ENCODE measurements at regions not wholly inside any gene's neighbourhood (a gene's known extent, or its start where the extent isn't known, plus 50 kb on each side); places are given as distances from the start of the nearest gene placed in this dataset.

GRCh38 chr18:2409906-2410305, 161.4 kb downstream of the METTL4 start:
- no peak for TF ChIP-seq CTCF (IDR thresholded peaks at IDR 0.05)
- H3K4me1 Mint-ChIP-seq (ENCODE audit: low read depth) = no peaks in the 10 kb centered on the region
- DNase-seq (ENCODE audit: low spot score) = no peak
- no peaks in the 10 kb centered on the region for H3K27me3 Mint-ChIP-seq (ENCODE audit: low read depth)
- no peak overlapping the region for H3K27ac Mint-ChIP-seq (ENCODE audit: unreplicated experiment)
- no peaks in the 10 kb centered on the region for H3K9me3 Mint-ChIP-seq (ENCODE audit: low read depth)
- H3K4me3 Mint-ChIP-seq (ENCODE audit: unreplicated experiment) = no peak overlapping the region
- H3K36me3 Mint-ChIP-seq (ENCODE audit: low read depth) = no peaks in the 10 kb centered on the region

GRCh38 chr18:2410688-2411087, 160.6 kb downstream of the METTL4 start:
- Mint-ChIP-seq H3K4me1 (ENCODE audit: low read depth) (no peaks in the 10 kb centered on the region), H3K9me3 (ENCODE audit: low read depth) (no peaks in the 10 kb centered on the region), H3K36me3 (ENCODE audit: low read depth) (no peaks in the 10 kb centered on the region), H3K4me3 (ENCODE audit: unreplicated experiment) (no peak overlapping the region), H3K27ac (ENCODE audit: unreplicated experiment) (no peak overlapping the region), H3K27me3 (ENCODE audit: low read depth) (no peaks in the 10 kb centered on the region)
- no peak for TF ChIP-seq CTCF (IDR thresholded peaks at IDR 0.05)
- DNase-seq (ENCODE audit: low spot score) = no peak

- Mint-ChIP-seq H3K27me3 (ENCODE audit: low read depth) (no peaks in the 10 kb centered on the region), H3K4me1 (ENCODE audit: low read depth) (no peaks in the 10 kb centered on the region), H3K9me3 (ENCODE audit: low read depth) (no peaks in the 10 kb centered on the region), H3K27ac (ENCODE audit: unreplicated experiment) (no peak overlapping the region), H3K4me3 (ENCODE audit: unreplicated experiment) (no peak overlapping the region), H3K36me3 (ENCODE audit: low read depth) (no peaks in the 10 kb centered on the region)
- no peak for TF ChIP-seq CTCF (IDR thresholded peaks at IDR 0.05)
- DNase-seq (ENCODE audit: low spot score) = no peak
These were observed 159.8 kb downstream of the METTL4 start for GRCh38 chr18:2411381-2411960.

- Mint-ChIP-seq H3K27ac (ENCODE audit: unreplicated experiment) (no peak overlapping the region), H3K27me3 (ENCODE audit: low read depth) (no peaks in the 10 kb centered on the region), H3K4me3 (ENCODE audit: unreplicated experiment) (no peak overlapping the region), H3K4me1 (ENCODE audit: low read depth) (no peaks in the 10 kb centered on the region), H3K36me3 (ENCODE audit: low read depth) (no peaks in the 10 kb centered on the region), H3K9me3 (ENCODE audit: low read depth) (no peaks in the 10 kb centered on the region)
- no peak for TF ChIP-seq CTCF (IDR thresholded peaks at IDR 0.05)
- no peak for DNase-seq (ENCODE audit: low spot score)
These were observed 159.0 kb downstream of the METTL4 start for GRCh38 chr18:2412281-2412680.

GRCh38 chr18:2412996-2413751, 158.1 kb downstream of the METTL4 start:
- Mint-ChIP-seq H3K9me3 (ENCODE audit: low read depth) (no peaks in the 10 kb centered on the region), H3K4me3 (ENCODE audit: unreplicated experiment) (no peak overlapping the region), H3K36me3 (ENCODE audit: low read depth) (no peaks in the 10 kb centered on the region), H3K4me1 (ENCODE audit: low read depth) (no peaks in the 10 kb centered on the region), H3K27ac (ENCODE audit: unreplicated experiment) (no peak overlapping the region), H3K27me3 (ENCODE audit: low read depth) (no peaks in the 10 kb centered on the region)
- TF ChIP-seq CTCF (IDR thresholded peaks at IDR 0.05) = no peak
- DNase-seq (ENCODE audit: low spot score) = no peak
